Activated CD4-positive, alpha-beta memory T cell treated with anti-CD3 and anti-CD28 coated beads, Interleukin-2, amount 10 ng/mL, durations not matched to agents 7 days and 5 days (primary cell): ENCODE measurements at regions not wholly inside any gene's neighbourhood (a gene's known extent, or its start where the extent isn't known, plus 50 kb on each side); places are given as distances from the start of the nearest gene placed in this dataset.
"Not testable (repeated sequence)": the region's sequence is repeated elsewhere in the genome, so short reads cannot be mapped to it uniquely, and the experiment has no call there.

ENCODE experiments used
- CTCF ChIA-PET: fragments of 350-600 bp; sonication (Branson Sonifier 250); formaldehyde crosslinking; loops from one replicate; lab custom pipeline; 2021; ENCODE audit warnings: antibody characterized with exemption, inconsistent platforms; lab: Charles Lee
- POLR2A ChIA-PET: fragments of 350-600 bp; sonication (Branson Sonifier 250); formaldehyde crosslinking; loops from one replicate; lab custom pipeline; 2021; ENCODE audit warnings: antibody characterized with exemption; lab: Charles Lee
- DNase-seq: peaks from one replicate; pipeline ENCODE4 v3.0.0-alpha.2; 2020
- H3K27ac Mint-ChIP-seq: one replicate; pipeline ENCODE4 v1.8.0; 2021; ENCODE audit warnings: mild to moderate bottlenecking, mixed read lengths
- H3K27me3 Mint-ChIP-seq: one replicate; pipeline ENCODE4 v1.8.0; 2021; ENCODE audit warnings: mixed read lengths
- H3K36me3 Mint-ChIP-seq: one replicate; pipeline ENCODE4 v1.8.0; 2021; ENCODE audit warnings: low read depth, mixed read lengths
- H3K4me1 Mint-ChIP-seq: one replicate; pipeline ENCODE4 v1.8.0; 2021; ENCODE audit warnings: mixed read lengths
- H3K4me3 Mint-ChIP-seq: one replicate; pipeline ENCODE4 v1.8.0; 2021; ENCODE audit warnings: mild to moderate bottlenecking, mixed read lengths
- H3K9me3 Mint-ChIP-seq: one replicate; pipeline ENCODE4 v1.8.0; 2021; ENCODE audit warnings: mixed read lengths

- H3K36me3 Mint-ChIP-seq: no peaks in the 10 kb centered on the region
- ChIA-PET CTCF (no interaction called here), POLR2A (no interaction called here)
- H3K27me3 Mint-ChIP-seq: no peaks in the 10 kb centered on the region
- peaks cover 2% of the 10 kb centered on the region for H3K4me1 Mint-ChIP-seq
- no peak for DNase-seq
- H3K9me3 Mint-ChIP-seq: no peaks in the 10 kb centered on the region
- H3K4me3 Mint-ChIP-seq: no peak overlapping the region
- H3K27ac Mint-ChIP-seq: no peak overlapping the region
Measured at GRCh38 chr12:131471946-131472732, 238.8 kb upstream of the SFSWAP start.

- H3K27ac Mint-ChIP-seq: no peak overlapping the region
- CTCF ChIA-PET: no interaction called here
- no peaks in the 10 kb centered on the region for H3K27me3 Mint-ChIP-seq
- no peak overlapping the region for H3K4me3 Mint-ChIP-seq
- DNase-seq: no peak
- no peaks in the 10 kb centered on the region for H3K36me3 Mint-ChIP-seq
- H3K9me3 Mint-ChIP-seq: no peaks in the 10 kb centered on the region
- peaks cover 2% of the 10 kb centered on the region for H3K4me1 Mint-ChIP-seq
- POLR2A ChIA-PET: no interaction called here
Measured at GRCh38 chr12:131473261-131473660, 237.6 kb upstream of the SFSWAP start.

- DNase-seq: no peak
- Mint-ChIP-seq H3K4me3 (no peak overlapping the region), H3K36me3 (no peaks in the 10 kb centered on the region), H3K27ac (no peak overlapping the region), H3K27me3 (no peaks in the 10 kb centered on the region), H3K9me3 (no peaks in the 10 kb centered on the region), H3K4me1 (peaks cover 2% of the 10 kb centered on the region)
- ChIA-PET CTCF (no interaction called here), POLR2A (no interaction called here)
Measured at GRCh38 chr12:131473741-131474709, 236.9 kb upstream of the SFSWAP start.

DNA sequence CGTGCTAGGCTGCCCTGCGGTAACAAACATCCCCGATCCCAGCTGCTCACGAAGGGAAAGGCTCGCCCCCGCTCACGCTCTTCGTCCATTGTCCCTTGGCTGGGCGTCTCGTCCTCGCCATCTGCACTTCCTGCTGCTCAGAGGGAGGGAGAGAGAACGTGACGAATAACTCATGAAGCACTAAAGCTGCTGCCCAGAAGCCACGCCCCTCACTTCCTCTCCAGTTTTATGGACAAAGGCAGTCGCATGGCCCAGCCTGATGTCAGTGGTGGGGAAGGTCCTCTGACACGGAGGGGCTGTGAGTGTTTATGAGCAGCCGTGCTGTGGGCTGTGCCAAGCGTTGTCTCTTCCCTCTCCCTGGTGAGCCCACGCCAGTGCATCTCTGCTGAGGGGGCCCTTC lies 235.9 kb upstream of the SFSWAP start:
- H3K27me3 Mint-ChIP-seq, H3K4me1 Mint-ChIP-seq, H3K4me3 Mint-ChIP-seq, CTCF ChIA-PET, POLR2A ChIA-PET, H3K27ac Mint-ChIP-seq, H3K36me3 Mint-ChIP-seq, H3K9me3 Mint-ChIP-seq, DNase-seq: not testable (repeated sequence)

GRCh38 chr12:131477613-131478012 lies 233.3 kb upstream of the SFSWAP start:
- no peaks in the 10 kb centered on the region for H3K36me3 Mint-ChIP-seq
- H3K4me3 Mint-ChIP-seq: no peak overlapping the region
- DNase-seq: no peak
- ChIA-PET CTCF (no interaction called here), POLR2A (no interaction called here)
- no peaks in the 10 kb centered on the region for H3K9me3 Mint-ChIP-seq
- no peak overlapping the region for H3K27ac Mint-ChIP-seq
- H3K4me1 Mint-ChIP-seq: peaks cover 2% of the 10 kb centered on the region
- no peaks in the 10 kb centered on the region for H3K27me3 Mint-ChIP-seq

GRCh38 chr12:131478468-131478867 lies 232.4 kb upstream of the SFSWAP start:
- Mint-ChIP-seq H3K27ac (no peak overlapping the region), H3K4me1 (peaks cover 2% of the 10 kb centered on the region), H3K9me3 (no peaks in the 10 kb centered on the region), H3K27me3 (no peaks in the 10 kb centered on the region), H3K36me3 (no peaks in the 10 kb centered on the region), H3K4me3 (no peak overlapping the region)
- DNase-seq: no peak
- ChIA-PET POLR2A (no interaction called here), CTCF (no interaction called here)

GRCh38 chr12:131482199-131482598 lies 228.7 kb upstream of the SFSWAP start:
- H3K27ac Mint-ChIP-seq: no peak overlapping the region
- POLR2A ChIA-PET: no interaction called here
- no peaks in the 10 kb centered on the region for H3K36me3 Mint-ChIP-seq
- H3K4me3 Mint-ChIP-seq: no peak overlapping the region
- H3K9me3 Mint-ChIP-seq: no peaks in the 10 kb centered on the region
- no peaks in the 10 kb centered on the region for H3K27me3 Mint-ChIP-seq
- peaks cover 4% of the 10 kb centered on the region for H3K4me1 Mint-ChIP-seq
- CTCF ChIA-PET: no interaction called here
- no peak for DNase-seq

- ChIA-PET CTCF (no interaction called here), POLR2A (no interaction called here)
- Mint-ChIP-seq H3K4me3 (no peak overlapping the region), H3K27me3 (no peaks in the 10 kb centered on the region), H3K4me1 (peaks cover 8% of the 10 kb centered on the region), H3K27ac (no peak overlapping the region), H3K9me3 (no peaks in the 10 kb centered on the region), H3K36me3 (no peaks in the 10 kb centered on the region)
- DNase-seq: no peak
Measured at GRCh38 chr12:131482686-131483085, 228.2 kb upstream of the SFSWAP start.

DNA sequence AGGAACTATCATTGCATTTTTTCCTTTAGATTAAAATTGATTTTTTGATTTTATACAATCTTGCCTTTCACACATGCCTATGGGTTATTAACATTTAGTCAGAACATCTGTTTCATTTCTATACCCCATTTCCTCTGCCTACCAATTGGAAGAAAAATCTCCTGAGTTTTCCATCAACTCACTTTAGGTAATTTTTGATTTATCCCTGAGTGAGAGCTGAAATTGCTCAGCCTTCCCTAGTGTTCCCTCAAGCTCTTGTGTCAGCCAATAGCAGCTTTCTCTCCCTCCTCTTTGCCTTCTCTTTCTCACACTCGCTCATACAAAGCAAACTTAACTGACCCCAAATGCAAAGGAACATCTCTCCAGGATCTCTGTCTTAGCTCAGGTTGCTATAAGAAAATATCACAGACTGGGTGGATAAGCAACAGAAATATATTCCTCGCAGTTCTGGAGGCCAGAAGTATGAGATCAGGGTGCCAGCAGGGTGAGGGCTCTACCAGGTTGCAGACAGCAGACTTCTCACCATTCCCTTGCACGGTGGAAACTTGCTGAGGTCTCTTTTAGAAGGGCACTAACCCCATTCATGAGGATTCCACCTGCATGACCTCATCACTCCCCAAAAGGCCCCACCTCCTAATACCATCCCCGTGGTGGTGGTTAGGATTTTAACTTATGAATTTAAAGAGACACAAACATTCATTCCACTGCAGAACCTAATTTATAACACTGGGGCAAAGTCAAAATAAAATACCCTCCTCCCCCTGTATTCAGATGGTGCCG lies 224.2 kb upstream of the SFSWAP start:
- Mint-ChIP-seq H3K4me3 (no peak overlapping the region), H3K27me3 (peaks cover 2% of the 10 kb centered on the region), H3K36me3 (no peaks in the 10 kb centered on the region), H3K4me1 (peaks cover 15% of the 10 kb centered on the region), H3K9me3 (no peaks in the 10 kb centered on the region), H3K27ac (no peak overlapping the region)
- ChIA-PET POLR2A (no interaction called here), CTCF (no interaction called here)
- no peak for DNase-seq

DNA sequence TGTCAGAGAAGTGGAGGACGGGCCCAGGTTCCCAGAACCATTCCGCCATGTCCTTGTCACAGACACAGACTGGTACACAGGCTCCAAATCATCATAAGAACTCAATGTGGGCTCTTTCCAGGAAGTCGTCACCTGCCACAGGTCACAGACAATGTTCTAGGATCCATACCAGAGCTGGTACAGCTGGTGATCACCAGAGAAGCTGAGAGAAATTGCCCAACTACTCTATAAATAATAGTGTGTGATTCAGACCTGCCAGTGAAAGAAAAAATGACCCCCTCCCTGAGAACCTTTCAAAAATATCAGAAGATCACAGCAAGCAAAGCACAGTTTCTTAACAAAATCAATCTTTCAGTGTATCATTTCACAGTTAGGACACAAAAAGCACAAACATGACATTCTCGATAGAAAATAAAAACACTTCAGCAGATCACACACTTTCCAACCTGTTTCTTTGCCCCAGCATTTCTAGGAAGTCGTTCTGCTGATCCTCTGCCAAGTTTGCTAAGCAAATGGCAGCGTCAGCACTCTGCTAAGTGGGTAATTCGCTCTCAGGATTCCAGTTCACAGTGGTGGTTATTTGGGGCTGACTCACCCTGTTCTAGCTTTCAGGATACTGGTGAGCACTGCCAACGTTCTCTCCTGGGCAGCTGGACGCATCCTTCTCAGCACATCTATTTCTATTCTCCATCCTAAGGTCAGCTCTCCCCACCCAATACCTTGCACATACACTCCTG lies 223.3 kb upstream of the SFSWAP start:
- CTCF ChIA-PET: no interaction called here
- Mint-ChIP-seq H3K9me3 (no peaks in the 10 kb centered on the region), H3K27ac (peak overlapping the region; percentile 62), H3K4me3 (no peak overlapping the region), H3K4me1 (peaks cover 15% of the 10 kb centered on the region), H3K36me3 (no peaks in the 10 kb centered on the region), H3K27me3 (peaks cover 2% of the 10 kb centered on the region)
- POLR2A ChIA-PET: no interaction called here
- peak; percentile 23 for DNase-seq

- Mint-ChIP-seq H3K36me3 (no peaks in the 10 kb centered on the region), H3K9me3 (no peaks in the 10 kb centered on the region), H3K4me1 (peaks cover 15% of the 10 kb centered on the region), H3K27ac (no peak overlapping the region), H3K4me3 (no peak overlapping the region), H3K27me3 (peaks cover 2% of the 10 kb centered on the region)
- POLR2A ChIA-PET: no interaction called here
- CTCF ChIA-PET: no interaction called here
- DNase-seq: no peak
Measured at GRCh38 chr12:131489718-131490117, 221.2 kb upstream of the SFSWAP start.

GRCh38 chr12:131491155-131491554 lies 219.7 kb upstream of the SFSWAP start:
- no peaks in the 10 kb centered on the region for H3K9me3 Mint-ChIP-seq

More at GRCh38 chr12:131491155-131491554, 219.7 kb upstream of the SFSWAP start:
- Mint-ChIP-seq H3K27ac (no peak overlapping the region), H3K4me1 (peaks cover 15% of the 10 kb centered on the region), H3K36me3 (no peaks in the 10 kb centered on the region), H3K4me3 (no peak overlapping the region), H3K27me3 (peaks cover 5% of the 10 kb centered on the region)
- no peak for DNase-seq
- ChIA-PET CTCF (no interaction called here), POLR2A (no interaction called here)
